Activated T-cell treated with anti-CD3 and anti-CD28 coated beads, Interleukin-2, amount 50 U/mL, for 72 hours (primary cell): ENCODE measurements at regions not wholly inside any gene's neighbourhood (a gene's known extent, or its start where the extent isn't known, plus 50 kb on each side); places are given as distances from the start of the nearest gene placed in this dataset.
"Not testable (repeated sequence)": the region's sequence is repeated elsewhere in the genome, so short reads cannot be mapped to it uniquely, and the experiment has no call there.

Source experiments
- ATAC-seq, 2 donors: fragments of 150-1000 bp; cut with Tn5 transposase; replicated peaks in 1 of 2; 2 replicates each; pipeline ENCODE4 v1.10.0; 2021; ENCODE audit warnings: moderate library complexity in 2 of 2, mild to moderate bottlenecking in 1 of 2
- DNase-seq, 2 donors: peaks; one replicate each; pipeline ENCODE4 v3.0.0; 2021 to 2022; ENCODE audit warnings: mixed read lengths in 1 of 2
- H3K27ac Mint-ChIP-seq: one replicate; pipeline ENCODE4 v1.8.0; 2022; ENCODE audit warnings: mild to moderate bottlenecking, moderate library complexity, mixed read lengths
- H3K27me3 Mint-ChIP-seq: one replicate; pipeline ENCODE4 v1.8.0; 2022; ENCODE audit warnings: low read depth, mixed read lengths
- H3K36me3 Mint-ChIP-seq, 2 donors: one replicate each; pipeline ENCODE4 v1.8.0; 2022; ENCODE audit warnings: mixed read lengths in 2 of 2, mild to moderate bottlenecking in 1 of 2; ENCODE audit not compliant: insufficient read depth in 2 of 2
- H3K4me1 Mint-ChIP-seq: one replicate; pipeline ENCODE4 v1.8.0; 2022; ENCODE audit warnings: low read depth, mixed read lengths
- H3K4me3 Mint-ChIP-seq, 2 donors: one replicate each; pipeline ENCODE4 v1.8.0; 2022; ENCODE audit warnings: mild to moderate bottlenecking in 2 of 2, mixed read lengths in 2 of 2, moderate library complexity in 2 of 2
- H3K9me3 Mint-ChIP-seq, 2 donors: one replicate each; pipeline ENCODE4 v1.8.0; 2022; ENCODE audit warnings: mixed read lengths in 2 of 2

DNA sequence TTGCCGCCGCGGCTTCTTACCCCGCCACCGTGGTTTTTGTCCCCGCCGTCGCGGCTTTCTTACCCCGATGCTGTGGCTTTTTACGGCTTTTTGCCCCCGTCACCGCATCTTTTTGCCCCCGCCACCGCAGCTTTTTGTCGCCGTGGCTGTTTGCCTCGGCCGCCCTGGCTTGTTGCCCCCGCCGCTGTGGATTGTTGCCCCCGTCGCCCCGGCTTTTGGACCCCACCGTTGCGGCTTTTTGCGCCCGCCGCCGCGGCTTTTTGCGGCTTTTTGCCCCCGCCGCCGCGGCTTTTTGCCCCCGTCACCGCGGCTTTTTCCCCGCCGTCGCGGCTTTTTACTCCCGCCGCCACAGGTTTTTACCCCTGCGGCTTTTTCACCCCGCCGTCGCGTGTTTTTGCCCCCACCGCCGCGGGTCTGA is 3934.3 kb downstream of the SRGAP2C start:
- H3K36me3 Mint-ChIP-seq = peaks cover 8 to 10% of the 10 kb centered on the region in 2 donors
- no peak for ATAC-seq
- no peak for DNase-seq
- no peaks in the 10 kb centered on the region for H3K4me1 Mint-ChIP-seq
- H3K27ac Mint-ChIP-seq = no peak overlapping the region
- no peaks in the 10 kb centered on the region for H3K27me3 Mint-ChIP-seq
- H3K9me3 Mint-ChIP-seq = peaks cover 7 to 12% of the 10 kb centered on the region in 2 donors
- no peak overlapping the region for H3K4me3 Mint-ChIP-seq

GRCh38 chr1:125119566-125120205 is 3934.9 kb downstream of the SRGAP2C start:
- ATAC-seq, H3K4me3 Mint-ChIP-seq, H3K27ac Mint-ChIP-seq, DNase-seq, H3K27me3 Mint-ChIP-seq, H3K4me1 Mint-ChIP-seq: not testable (repeated sequence)
- peaks cover 9 to 12% of the 10 kb centered on the region in 2 donors for H3K36me3 Mint-ChIP-seq
- H3K9me3 Mint-ChIP-seq = peaks cover 9 to 13% of the 10 kb centered on the region in 2 donors

- Mint-ChIP-seq H3K9me3 (peaks cover 16 to 20% of the 10 kb centered on the region in 2 donors), H3K27ac (peak overlapping the region; percentile 59), H3K36me3 (peaks cover 9 to 18% of the 10 kb centered on the region in 2 donors)
- H3K27me3 Mint-ChIP-seq, H3K4me3 Mint-ChIP-seq, H3K4me1 Mint-ChIP-seq, DNase-seq, ATAC-seq: not testable (repeated sequence)
These were observed 3937.8 kb downstream of the SRGAP2C start for GRCh38 chr1:125122579-125122978.
